GM21360 (cell line): ENCODE measurements at regions not wholly inside any gene's neighbourhood (a gene's known extent, or its start where the extent isn't known, plus 50 kb on each side); places are given as distances from the start of the nearest gene placed in this dataset.
"Not testable (repeated sequence)": the region's sequence is repeated elsewhere in the genome, so short reads cannot be mapped to it uniquely, and the experiment has no call there.

ENCODE experiments used
- ATAC-seq: cut with Tn5 transposase; IDR thresholded peaks from one replicate; pipeline ENCODE4 v1.9.1; 2021; ENCODE audit warnings: mild to moderate bottlenecking, moderate library complexity; ENCODE audit not compliant: unreplicated experiment

GRCh38 chr13:40344270-40345148 lies 321.9 kb downstream of the FOXO1 start:
- no peak for ATAC-seq

DNA sequence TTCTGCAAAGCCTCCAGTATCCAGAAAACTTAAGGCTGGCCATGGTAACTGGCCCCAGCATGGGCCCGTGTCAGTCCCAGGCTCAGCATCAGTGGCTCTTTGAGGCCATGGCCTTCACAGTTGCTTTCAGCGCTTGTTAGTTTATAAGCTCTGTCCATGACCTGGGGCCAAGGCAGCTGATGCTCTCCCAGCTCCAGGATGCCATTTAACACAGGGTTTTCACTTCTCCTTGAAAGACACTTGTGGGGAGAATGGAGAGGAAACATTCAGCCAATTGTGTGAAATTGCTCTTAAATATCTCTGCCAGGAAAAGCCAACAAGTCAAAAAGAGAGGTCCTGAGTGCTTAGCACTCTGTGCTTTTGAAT lies 321.3 kb downstream of the FOXO1 start:
- no peak for ATAC-seq

DNA sequence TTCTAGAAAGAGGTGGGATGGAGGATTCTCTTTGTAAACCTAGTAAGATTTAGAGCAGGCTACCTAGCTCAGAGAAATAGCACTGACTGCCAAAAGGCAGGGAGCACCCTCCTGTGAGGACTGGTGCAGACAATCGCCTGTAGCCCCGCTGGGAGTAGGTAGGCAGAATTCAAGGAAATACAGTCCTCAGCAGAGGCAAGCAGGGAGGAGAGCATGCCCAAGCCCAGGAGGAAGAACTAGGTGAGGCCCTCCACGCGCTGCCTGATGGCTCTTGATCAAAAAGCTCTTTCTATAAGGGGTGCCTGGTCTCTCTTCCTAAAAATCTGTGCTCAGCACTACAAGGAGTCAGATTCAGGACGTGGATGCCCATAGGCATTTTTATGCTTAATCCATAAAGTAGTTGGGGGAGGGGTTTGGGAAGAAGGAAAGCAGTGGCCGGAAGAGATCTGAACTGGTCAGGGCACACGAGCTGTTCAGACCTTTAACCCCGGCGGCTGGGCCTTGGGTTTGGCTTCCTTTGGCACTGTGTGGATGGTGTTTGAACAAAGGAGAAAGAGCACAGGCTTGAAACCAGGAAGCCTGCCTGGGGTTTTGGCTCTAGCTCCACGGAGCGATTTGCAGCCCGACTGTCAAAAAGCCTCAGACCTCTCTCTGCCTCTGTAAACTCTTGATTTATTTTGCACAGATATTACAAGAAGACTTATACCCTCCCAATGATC lies 320.6 kb downstream of the FOXO1 start:
- no peak for ATAC-seq

DNA sequence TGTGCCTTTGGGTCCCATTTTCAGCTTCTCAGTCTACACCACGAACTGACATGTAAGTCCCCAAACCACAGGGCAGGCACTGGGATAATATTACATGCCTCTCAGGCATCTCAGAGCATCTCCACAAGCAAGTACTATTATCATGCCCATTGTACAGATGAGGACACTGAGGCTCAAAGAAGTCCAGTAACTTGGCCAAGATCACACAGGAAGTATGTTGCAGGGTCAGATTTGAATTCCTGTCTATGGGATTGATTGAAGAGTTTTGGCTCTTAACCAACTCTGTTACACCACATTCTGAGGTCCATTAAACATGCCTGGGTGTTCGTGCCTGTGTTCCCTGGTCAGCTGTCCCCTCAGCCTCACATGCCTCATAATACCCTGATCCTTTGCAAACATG lies 319.8 kb downstream of the FOXO1 start:
- no peak for ATAC-seq

DNA sequence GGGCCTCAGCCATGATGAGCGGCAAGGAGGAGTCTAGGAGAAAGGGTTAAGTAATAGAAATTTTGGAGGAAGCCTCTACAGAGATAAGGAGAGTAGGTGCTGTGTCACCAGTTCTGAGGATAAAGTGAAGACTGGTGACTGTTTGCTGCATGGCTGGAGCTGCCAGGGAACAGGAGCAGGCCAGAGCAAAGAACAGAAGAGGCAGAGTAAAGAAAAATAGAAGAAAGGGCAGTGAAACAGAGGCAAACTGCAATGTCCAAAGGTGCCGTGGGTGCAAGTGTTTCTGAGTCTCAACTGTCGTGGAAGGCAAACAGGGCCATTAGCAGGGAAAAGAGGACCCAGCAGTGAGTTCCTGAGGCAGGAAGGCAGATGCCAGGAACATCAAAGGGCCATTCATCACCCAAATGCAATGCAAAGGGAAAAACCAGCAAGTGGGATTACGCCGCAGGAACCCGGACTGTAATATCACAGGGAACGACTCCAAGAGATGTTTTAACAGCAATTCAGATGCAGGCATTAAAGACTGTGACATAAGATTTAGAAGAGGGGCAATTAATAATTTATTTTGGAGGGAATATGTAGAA lies 318.3 kb downstream of the FOXO1 start:
- no peak for ATAC-seq

DNA sequence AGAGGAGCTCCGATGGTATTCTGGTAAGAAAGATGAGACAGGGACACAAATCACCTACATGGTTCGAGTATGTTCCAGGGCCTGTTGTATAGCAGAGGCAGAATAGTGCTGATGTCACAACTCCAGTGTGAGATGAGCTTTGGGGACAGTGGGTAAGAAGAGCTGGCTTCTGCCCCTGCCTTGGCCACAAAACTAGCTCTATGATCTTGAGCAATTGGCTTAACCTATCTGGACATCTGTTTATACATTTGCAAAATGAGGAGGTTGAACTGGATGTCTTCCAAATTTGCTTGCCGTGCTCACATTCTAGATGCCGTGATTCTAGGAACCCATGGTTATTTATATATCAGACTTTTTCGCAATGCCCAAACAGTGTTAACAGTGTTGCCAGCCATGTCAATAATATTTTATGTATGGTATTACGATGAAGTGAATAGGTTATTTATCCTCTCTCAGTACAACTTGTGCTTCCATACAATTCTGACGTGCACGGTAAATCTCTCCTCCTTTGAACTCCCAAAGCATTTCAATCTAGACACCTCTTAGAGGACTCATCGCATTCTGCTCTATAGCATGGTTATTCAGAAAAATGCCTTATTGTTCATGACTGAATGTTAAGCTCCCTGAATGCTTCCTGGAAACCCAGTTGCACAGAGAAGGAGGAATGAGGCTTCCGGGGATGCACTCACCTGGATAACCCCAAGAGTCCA lies 316.0 kb downstream of the FOXO1 start:
- ATAC-seq: no peak

GRCh38 chr13:40351537-40352379 lies 314.7 kb downstream of the FOXO1 start:
- no peak for ATAC-seq

- ATAC-seq: no peak
Measured at GRCh38 chr13:40352380-40352778, 314.1 kb downstream of the FOXO1 start.

GRCh38 chr13:40352802-40353562 lies 313.5 kb downstream of the FOXO1 start:
- ATAC-seq: no peak

DNA sequence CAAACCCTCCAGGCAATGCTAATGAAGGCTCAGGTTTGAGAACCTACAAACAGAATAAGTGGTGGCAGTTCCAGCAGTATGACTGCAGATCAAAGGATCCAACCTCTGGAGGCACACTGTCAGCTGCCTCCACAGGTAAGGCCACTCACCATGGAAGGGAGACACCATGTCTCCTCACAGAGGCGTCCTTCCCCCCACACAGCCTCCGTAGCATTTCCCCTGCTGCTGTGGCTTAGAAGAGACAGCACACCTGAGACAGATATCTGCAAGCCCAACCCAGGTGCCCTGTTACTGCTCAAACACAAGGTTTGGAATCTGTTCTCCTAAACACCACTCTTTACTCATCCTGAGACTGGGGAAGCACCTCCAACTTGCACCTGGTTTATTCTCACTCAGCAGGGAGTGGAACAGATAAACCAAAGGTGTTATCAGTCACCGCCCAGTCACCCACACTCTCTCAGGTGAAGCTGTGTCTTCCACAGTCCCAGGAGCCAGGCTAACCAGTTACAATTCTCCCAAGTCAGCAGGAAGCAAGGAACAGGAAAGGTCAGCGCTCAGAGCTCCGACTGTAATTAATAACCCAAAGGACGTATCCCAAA lies 311.2 kb downstream of the FOXO1 start:
- no peak for ATAC-seq

DNA sequence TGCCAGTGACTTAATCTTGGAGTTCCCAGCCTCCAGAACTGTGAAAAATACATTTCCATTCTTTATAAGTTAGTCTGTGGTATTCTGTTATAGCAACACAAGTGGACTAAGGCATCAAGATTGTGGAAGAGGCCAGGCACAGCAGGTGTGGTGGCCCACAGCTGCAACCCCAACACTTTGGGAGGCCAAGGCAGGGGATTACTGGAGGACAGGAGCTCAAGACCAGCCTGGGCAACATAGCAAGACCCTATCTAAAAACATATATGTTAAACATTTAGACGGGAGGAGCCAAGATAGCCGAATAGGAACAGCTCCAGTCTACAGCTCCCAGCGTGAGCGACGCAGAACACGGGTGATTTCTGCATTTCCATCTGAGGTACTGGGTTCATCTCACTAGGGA lies 310.4 kb downstream of the FOXO1 start:
- no peak for ATAC-seq

- not testable (repeated sequence) for ATAC-seq
Measured at GRCh38 chr13:40356458-40356857, 310.0 kb downstream of the FOXO1 start.

DNA sequence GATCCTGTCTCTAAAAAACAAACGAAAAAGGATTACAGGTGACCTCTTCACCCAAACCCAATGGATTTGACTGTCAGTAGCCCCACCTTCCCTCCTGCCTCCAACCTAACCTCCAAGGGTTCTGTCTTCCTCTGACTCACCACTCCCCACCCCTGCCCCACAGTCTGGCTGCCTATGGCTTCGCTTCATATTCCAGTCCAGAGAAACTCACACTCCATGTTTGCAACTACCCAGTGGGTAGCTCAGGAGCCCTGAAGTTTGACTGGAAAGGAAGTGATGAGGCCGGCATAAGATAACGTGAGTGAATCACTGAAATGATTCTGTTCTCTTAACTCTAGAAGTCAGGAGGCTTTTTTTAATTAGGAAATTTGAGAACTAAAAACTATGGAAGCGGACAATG lies 303.9 kb downstream of the FOXO1 start:
- ATAC-seq: no peak

DNA sequence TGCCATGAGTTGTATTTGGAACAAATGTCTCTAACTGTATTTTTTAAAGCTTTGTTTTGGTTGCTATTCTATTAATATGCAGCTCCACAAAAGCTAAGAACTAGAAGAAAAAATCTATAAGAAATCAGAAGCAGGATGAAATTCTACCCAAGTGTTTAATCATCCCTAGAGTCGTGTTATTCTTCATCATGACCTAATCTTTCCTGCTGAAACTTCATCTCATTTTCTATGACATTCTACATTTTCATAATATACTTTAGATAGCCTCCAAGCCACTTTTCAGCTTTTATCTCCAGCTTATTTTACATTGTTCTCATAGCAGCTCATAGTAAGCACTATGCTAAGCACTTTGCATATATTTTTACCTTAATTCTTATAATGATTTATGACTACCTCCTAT lies 302.8 kb downstream of the FOXO1 start:
- no peak for ATAC-seq

- no peak for ATAC-seq
Measured at GRCh38 chr13:40366119-40366518, 300.3 kb downstream of the FOXO1 start.

- no peak for ATAC-seq
Measured at GRCh38 chr13:40368127-40368891, 298.1 kb downstream of the FOXO1 start.

- ATAC-seq: no peak
Measured at GRCh38 chr13:40370661-40371060, 295.8 kb downstream of the FOXO1 start.

DNA sequence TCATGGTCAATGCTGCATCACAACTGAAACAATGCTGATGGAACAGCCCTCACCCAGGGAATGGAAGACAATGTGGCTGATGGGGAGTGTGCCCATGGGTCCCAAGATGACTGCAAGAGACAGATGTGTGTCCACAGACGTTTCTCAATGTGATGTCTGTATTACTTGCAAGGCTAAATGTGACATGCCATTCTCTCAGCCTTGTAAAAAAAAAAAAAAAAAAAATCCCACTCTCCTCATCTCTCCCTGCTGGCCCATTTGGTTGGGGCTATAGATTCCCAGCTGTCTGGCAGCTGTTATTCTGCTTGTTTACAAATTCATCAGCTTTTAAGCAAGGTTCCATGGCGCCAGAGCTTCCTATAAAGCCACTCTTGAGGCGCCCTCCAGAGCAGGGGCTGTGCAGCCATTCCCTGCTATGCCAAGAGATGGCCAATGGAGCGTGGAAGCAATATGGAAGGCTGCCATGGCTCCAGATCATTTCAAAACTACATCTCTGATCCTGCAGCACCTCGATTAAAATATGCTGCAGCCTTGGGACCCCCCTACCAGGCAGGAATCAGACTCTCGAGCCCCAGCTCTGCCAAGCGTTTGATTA lies 294.8 kb downstream of the FOXO1 start:
- ATAC-seq: no peak
